ENCODE measurements at regions not wholly inside any gene's neighbourhood (a gene's known extent, or its start where the extent isn't known, plus 50 kb on each side); places are given as distances from the start of the nearest gene placed in this dataset.

DNA sequence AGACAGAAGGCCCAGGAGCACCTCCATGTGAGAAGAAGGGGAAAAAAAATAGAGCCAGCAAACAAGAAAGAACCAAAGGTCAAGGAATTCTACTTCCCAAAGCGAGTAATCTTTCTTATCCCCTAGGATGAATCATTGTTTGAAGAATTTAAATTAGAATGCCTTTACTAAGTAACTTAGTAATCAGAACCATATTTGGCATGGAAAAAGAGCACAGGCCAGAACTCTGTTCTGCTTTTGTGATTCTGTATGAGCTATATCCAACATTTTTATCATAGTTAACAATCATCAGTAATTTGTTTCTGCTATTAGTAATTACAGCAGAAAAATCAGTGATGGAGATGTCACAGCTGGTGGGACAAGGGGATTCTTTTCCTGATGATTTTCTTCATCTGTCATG lies 228.8 kb upstream of the FAM83B start:
- Histone ChIP-seq H3K36me3 (ENCODE audit: insufficient read depth, low read length) (no peaks in the 10 kb centered on the region), H3K27me3 (ENCODE audit: insufficient read depth, low read length) (no peaks in the 10 kb centered on the region), H3K9me3 (ENCODE audit: control insufficient read depth in 1 of 2, low read length in 2 of 2) (no peaks in the 10 kb centered on the region), H3K4me3 (ENCODE audit: low read length in 2 of 2) (no peak overlapping the region), H3K4me1 (ENCODE audit: insufficient read depth, low read length) (no peaks in the 10 kb centered on the region), H3K27ac (ENCODE audit: low read depth, low read length) (no peak overlapping the region)
- Mint-ChIP-seq H3K27me3 (no peaks in the 10 kb centered on the region), H3K9me3 (peaks cover 0 to 5% (median 0%) of the 10 kb centered on the region in 8 donors), H3K4me3 (no peak overlapping the region), H3K36me3 (no peaks in the 10 kb centered on the region), H3K4me1 (no peaks in the 10 kb centered on the region), H3K27ac (no peak overlapping the region)
- POLR2A ChIA-PET (ENCODE audit: partially characterized antibody), result no interaction called here
- intact Hi-C loops (cut with micrococcal nuclease), result no loop called here
- DNase-seq, result no peak
- CTCF ChIA-PET (ENCODE audit: partially characterized antibody), result no interaction called here

- Mint-ChIP-seq H3K27me3 (no peaks in the 10 kb centered on the region), H3K4me3 (no peak overlapping the region)
Measured at GRCh38 chr6:54618572-54618971, 228.0 kb upstream of the FAM83B start.

GRCh38 chr6:54619102-54619501 lies 227.5 kb upstream of the FAM83B start:
- Mint-ChIP-seq H3K4me3 (no peak overlapping the region), H3K9me3 (peaks cover 0 to 5% (median 0%) of the 10 kb centered on the region in 8 donors), H3K36me3 (no peaks in the 10 kb centered on the region), H3K27ac (no peak overlapping the region), H3K4me1 (no peaks in the 10 kb centered on the region), H3K27me3 (no peaks in the 10 kb centered on the region)
- Histone ChIP-seq H3K9me3 (ENCODE audit: control insufficient read depth in 1 of 2, low read length in 2 of 2) (no peaks in the 10 kb centered on the region), H3K27me3 (ENCODE audit: insufficient read depth, low read length) (no peaks in the 10 kb centered on the region), H3K4me3 (ENCODE audit: low read length in 2 of 2) (no peak overlapping the region), H3K4me1 (ENCODE audit: insufficient read depth, low read length) (no peaks in the 10 kb centered on the region), H3K27ac (ENCODE audit: low read depth, low read length) (no peak overlapping the region), H3K36me3 (ENCODE audit: insufficient read depth, low read length) (no peaks in the 10 kb centered on the region)
- intact Hi-C loops (cut with micrococcal nuclease), result no loop called here
- DNase-seq, result no peak
- POLR2A ChIA-PET (ENCODE audit: partially characterized antibody), result no interaction called here
- CTCF ChIA-PET (ENCODE audit: partially characterized antibody), result no interaction called here

More at GRCh38 chr6:54618572-54618971, 228.0 kb upstream of the FAM83B start:
- POLR2A ChIA-PET (ENCODE audit: partially characterized antibody), result no interaction called here
- no peak overlapping the region for H3K4me3 ChIP-seq (ENCODE audit: low read length in 2 of 2)
- no peaks in the 10 kb centered on the region for H3K36me3 ChIP-seq (ENCODE audit: insufficient read depth, low read length)
- no peak overlapping the region for H3K27ac ChIP-seq (ENCODE audit: low read depth, low read length)
- no peaks in the 10 kb centered on the region for H3K9me3 ChIP-seq (ENCODE audit: control insufficient read depth in 1 of 2, low read length in 2 of 2)
- Mint-ChIP-seq H3K36me3 (no peaks in the 10 kb centered on the region), H3K9me3 (peaks cover 0 to 5% (median 0%) of the 10 kb centered on the region in 8 donors), H3K4me1 (no peaks in the 10 kb centered on the region), H3K27ac (no peak overlapping the region)
- intact Hi-C loops (cut with micrococcal nuclease), result no loop called here
- H3K4me1 ChIP-seq (ENCODE audit: insufficient read depth, low read length), result no peaks in the 10 kb centered on the region
- no peak for DNase-seq
- CTCF ChIA-PET (ENCODE audit: partially characterized antibody), result no interaction called here
- H3K27me3 ChIP-seq (ENCODE audit: insufficient read depth, low read length), result no peaks in the 10 kb centered on the region

- no peaks in the 10 kb centered on the region for H3K9me3 ChIP-seq (ENCODE audit: control insufficient read depth in 1 of 2, low read length in 2 of 2)
- Mint-ChIP-seq H3K36me3 (no peaks in the 10 kb centered on the region), H3K27ac (no peak overlapping the region), H3K4me3 (no peak overlapping the region), H3K27me3 (no peaks in the 10 kb centered on the region), H3K4me1 (no peaks in the 10 kb centered on the region), H3K9me3 (peaks cover 0 to 6% (median under 1%) of the 10 kb centered on the region in 8 donors)
- H3K27me3 ChIP-seq (ENCODE audit: insufficient read depth, low read length), result no peaks in the 10 kb centered on the region
- no peak overlapping the region for H3K4me3 ChIP-seq (ENCODE audit: low read length in 2 of 2)
- POLR2A ChIA-PET (ENCODE audit: partially characterized antibody), result no interaction called here
- intact Hi-C loops (cut with micrococcal nuclease), result no loop called here
- CTCF ChIA-PET (ENCODE audit: partially characterized antibody), result no interaction called here
- H3K36me3 ChIP-seq (ENCODE audit: insufficient read depth, low read length), result no peaks in the 10 kb centered on the region
- no peaks in the 10 kb centered on the region for H3K4me1 ChIP-seq (ENCODE audit: insufficient read depth, low read length)
- no peak overlapping the region for H3K27ac ChIP-seq (ENCODE audit: low read depth, low read length)
- no peak for DNase-seq
Measured at GRCh38 chr6:54621285-54621684, 225.3 kb upstream of the FAM83B start.

DNA sequence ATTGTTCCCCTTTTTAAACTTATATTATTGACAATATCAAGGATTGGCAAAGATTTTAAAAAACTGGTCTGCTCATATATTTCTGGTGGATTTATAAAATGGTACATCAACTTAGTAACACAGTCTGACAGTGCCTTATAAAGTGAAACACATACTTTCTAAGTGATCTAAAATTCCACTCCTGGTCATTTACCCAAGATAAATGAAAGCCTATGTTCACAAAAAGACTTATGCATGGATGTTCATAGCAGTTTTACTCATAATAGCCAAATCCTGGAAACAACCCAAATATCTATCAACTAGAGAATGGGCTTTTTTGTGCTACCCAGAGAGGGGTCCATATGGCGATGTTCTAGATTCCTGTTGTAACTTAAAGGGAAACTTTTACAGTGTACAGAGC lies 222.4 kb upstream of the FAM83B start:
- H3K9me3 Mint-ChIP-seq, result peaks cover 0 to 8% (median 2%) of the 10 kb centered on the region in 8 donors
- no peaks in the 10 kb centered on the region for H3K27me3 ChIP-seq (ENCODE audit: insufficient read depth, low read length)
- no peak overlapping the region for H3K27ac ChIP-seq (ENCODE audit: low read depth, low read length)
- intact Hi-C loops (cut with micrococcal nuclease), result no loop called here
- no peak overlapping the region for H3K4me3 Mint-ChIP-seq
- DNase-seq, result no peak
- ChIA-PET CTCF (ENCODE audit: partially characterized antibody) (no interaction called here), POLR2A (ENCODE audit: partially characterized antibody) (no interaction called here)
- H3K4me1 ChIP-seq (ENCODE audit: insufficient read depth, low read length), result no peaks in the 10 kb centered on the region
- no peak overlapping the region for H3K27ac Mint-ChIP-seq
- no peak overlapping the region for H3K4me3 ChIP-seq (ENCODE audit: low read length in 2 of 2)
- no peaks in the 10 kb centered on the region for H3K27me3 Mint-ChIP-seq
- H3K36me3 Mint-ChIP-seq, result no peaks in the 10 kb centered on the region
- H3K4me1 Mint-ChIP-seq, result no peaks in the 10 kb centered on the region
- H3K36me3 ChIP-seq (ENCODE audit: insufficient read depth, low read length), result no peaks in the 10 kb centered on the region
- no peaks in the 10 kb centered on the region for H3K9me3 ChIP-seq (ENCODE audit: control insufficient read depth in 1 of 2, low read length in 2 of 2)

GRCh38 chr6:54624779-54625178 lies 221.8 kb upstream of the FAM83B start:
- Histone ChIP-seq H3K4me3 (ENCODE audit: low read length in 2 of 2) (no peak overlapping the region), H3K36me3 (ENCODE audit: insufficient read depth, low read length) (no peaks in the 10 kb centered on the region), H3K27ac (ENCODE audit: low read depth, low read length) (no peak overlapping the region), H3K4me1 (ENCODE audit: insufficient read depth, low read length) (no peaks in the 10 kb centered on the region), H3K27me3 (ENCODE audit: insufficient read depth, low read length) (no peaks in the 10 kb centered on the region), H3K9me3 (ENCODE audit: control insufficient read depth in 1 of 2, low read length in 2 of 2) (no peaks in the 10 kb centered on the region)
- CTCF ChIA-PET (ENCODE audit: partially characterized antibody), result no interaction called here
- H3K4me3 Mint-ChIP-seq, result no peak overlapping the region
- peaks cover 0 to 10% (median 2%) of the 10 kb centered on the region in 8 donors for H3K9me3 Mint-ChIP-seq
- DNase-seq, result no peak
- no peak overlapping the region for H3K27ac Mint-ChIP-seq
- intact Hi-C loops (cut with micrococcal nuclease), result no loop called here
- no peaks in the 10 kb centered on the region for H3K27me3 Mint-ChIP-seq
- no peaks in the 10 kb centered on the region for H3K4me1 Mint-ChIP-seq
- POLR2A ChIA-PET (ENCODE audit: partially characterized antibody), result no interaction called here
- H3K36me3 Mint-ChIP-seq, result no peaks in the 10 kb centered on the region

DNA sequence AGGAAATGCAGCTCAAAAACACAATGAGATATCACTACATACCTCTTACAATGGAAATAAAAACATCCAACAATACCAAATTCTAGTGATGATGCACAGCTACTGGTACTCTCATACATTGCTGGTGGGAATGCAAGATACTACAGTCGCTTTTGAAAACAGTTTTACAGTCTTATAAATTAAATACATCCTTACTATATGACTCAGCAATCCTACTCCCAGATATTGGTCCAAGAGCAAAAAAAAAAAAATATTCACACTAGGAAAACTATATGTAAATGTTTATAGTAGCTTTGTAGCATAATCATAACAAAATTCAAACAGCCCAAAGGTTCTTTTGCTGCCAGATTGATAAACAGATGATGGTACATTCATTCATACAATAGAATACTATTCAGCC lies 217.4 kb upstream of the FAM83B start:
- DNase-seq, result no peak
- Histone ChIP-seq H3K27ac (ENCODE audit: low read depth, low read length) (no peak overlapping the region), H3K9me3 (ENCODE audit: control insufficient read depth in 1 of 2, low read length in 2 of 2) (no peaks in the 10 kb centered on the region), H3K4me3 (ENCODE audit: low read length in 2 of 2) (no peak overlapping the region), H3K4me1 (ENCODE audit: insufficient read depth, low read length) (no peaks in the 10 kb centered on the region), H3K36me3 (ENCODE audit: insufficient read depth, low read length) (no peaks in the 10 kb centered on the region), H3K27me3 (ENCODE audit: insufficient read depth, low read length) (no peaks in the 10 kb centered on the region)
- POLR2A ChIA-PET (ENCODE audit: partially characterized antibody), result no interaction called here
- H3K4me1 Mint-ChIP-seq, result no peaks in the 10 kb centered on the region
- peaks cover 0 to 9% (median 5%) of the 10 kb centered on the region in 8 donors for H3K9me3 Mint-ChIP-seq
- no peaks in the 10 kb centered on the region for H3K36me3 Mint-ChIP-seq
- CTCF ChIA-PET (ENCODE audit: partially characterized antibody), result no interaction called here
- intact Hi-C loops (cut with micrococcal nuclease), result no loop called here
- H3K27me3 Mint-ChIP-seq, result no peaks in the 10 kb centered on the region
- no peak overlapping the region for H3K27ac Mint-ChIP-seq
- H3K4me3 Mint-ChIP-seq, result no peak overlapping the region

DNA sequence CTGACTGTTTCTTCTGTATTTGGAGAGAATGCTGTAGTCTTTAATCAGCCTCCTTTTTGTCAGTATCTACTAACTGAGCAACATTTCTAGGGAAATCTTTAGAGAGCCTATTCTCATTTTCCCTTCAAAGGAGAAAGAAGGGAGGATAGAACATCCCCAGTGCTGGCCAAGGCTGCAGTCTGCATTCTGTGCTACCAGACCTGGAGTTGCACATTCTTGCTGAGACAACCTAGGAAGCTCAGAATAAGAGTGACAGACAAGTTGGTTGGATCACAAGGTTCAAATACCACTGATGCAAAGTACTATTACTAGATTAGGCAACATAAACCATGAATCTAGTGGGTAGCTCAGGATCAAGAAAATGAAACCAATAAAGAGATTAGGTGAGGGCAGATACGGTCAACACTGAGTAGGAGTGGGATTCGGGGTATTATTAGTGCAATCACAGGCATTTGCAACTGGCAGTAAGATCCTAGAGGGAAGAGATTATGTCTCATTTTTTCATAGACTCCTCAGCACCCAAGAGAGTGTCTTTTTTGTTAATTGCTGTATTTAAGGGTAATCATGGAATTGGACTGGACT lies 213.5 kb upstream of the FAM83B start:
- ChIA-PET POLR2A (ENCODE audit: partially characterized antibody) (no interaction called here), CTCF (ENCODE audit: partially characterized antibody) (no interaction called here)
- Histone ChIP-seq H3K4me3 (ENCODE audit: low read length in 2 of 2) (no peak overlapping the region), H3K27me3 (ENCODE audit: insufficient read depth, low read length) (no peaks in the 10 kb centered on the region), H3K9me3 (ENCODE audit: control insufficient read depth in 1 of 2, low read length in 2 of 2) (no peaks in the 10 kb centered on the region), H3K27ac (ENCODE audit: low read depth, low read length) (no peak overlapping the region), H3K4me1 (ENCODE audit: insufficient read depth, low read length) (no peaks in the 10 kb centered on the region), H3K36me3 (ENCODE audit: insufficient read depth, low read length) (no peaks in the 10 kb centered on the region)
- Mint-ChIP-seq H3K4me1 (no peaks in the 10 kb centered on the region), H3K9me3 (peaks cover 0 to 12% (median 4%) of the 10 kb centered on the region in 8 donors), H3K36me3 (no peaks in the 10 kb centered on the region), H3K27ac (no peak overlapping the region), H3K4me3 (no peak overlapping the region), H3K27me3 (no peaks in the 10 kb centered on the region)
- no peak for DNase-seq
- intact Hi-C loops (cut with micrococcal nuclease), result no loop called here

Measured in CD4-positive, alpha-beta memory T cell (primary cell).